SK-MEL-5 (cell line): ENCODE measurements at regions not wholly inside any gene's neighbourhood (a gene's known extent, or its start where the extent isn't known, plus 50 kb on each side); places are given as distances from the start of the nearest gene placed in this dataset.

ENCODE experiments used
- DNase-seq: peaks from one replicate; pipeline ENCODE4 v3.0.0-alpha.2; 2016; ENCODE audit warnings: low read depth, low spot score
- in situ Hi-C: cut with HindIII; loops from 2 replicates; pipeline ENCODE4 v1.10.0; 2016; ENCODE audit warnings: low sequenced_read_pairs, high pct_unique_total_duplicates, low pct_unique_long_range_greater_than_20kb

DNA sequence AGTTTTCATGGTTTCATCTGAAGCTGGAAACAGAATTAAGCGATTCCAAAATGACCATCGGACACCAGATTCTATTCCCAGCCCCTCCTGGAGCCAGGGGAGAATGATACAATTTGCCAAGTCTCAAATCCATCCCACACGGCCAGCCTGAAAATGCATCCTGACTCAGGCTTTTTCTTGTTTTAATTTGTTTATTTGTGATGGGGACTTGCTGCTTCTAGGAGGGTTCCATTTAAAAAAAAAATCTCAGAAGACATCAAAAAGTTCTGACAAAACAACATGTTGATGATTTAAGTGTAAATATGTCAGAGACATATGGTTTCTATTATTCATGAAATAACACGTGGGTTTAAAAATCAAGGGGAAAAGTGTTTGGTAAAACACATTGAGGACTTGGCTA lies 173.2 kb downstream of the GAS1 start:
- no peak for DNase-seq
- in situ Hi-C loops = no loop called here

DNA sequence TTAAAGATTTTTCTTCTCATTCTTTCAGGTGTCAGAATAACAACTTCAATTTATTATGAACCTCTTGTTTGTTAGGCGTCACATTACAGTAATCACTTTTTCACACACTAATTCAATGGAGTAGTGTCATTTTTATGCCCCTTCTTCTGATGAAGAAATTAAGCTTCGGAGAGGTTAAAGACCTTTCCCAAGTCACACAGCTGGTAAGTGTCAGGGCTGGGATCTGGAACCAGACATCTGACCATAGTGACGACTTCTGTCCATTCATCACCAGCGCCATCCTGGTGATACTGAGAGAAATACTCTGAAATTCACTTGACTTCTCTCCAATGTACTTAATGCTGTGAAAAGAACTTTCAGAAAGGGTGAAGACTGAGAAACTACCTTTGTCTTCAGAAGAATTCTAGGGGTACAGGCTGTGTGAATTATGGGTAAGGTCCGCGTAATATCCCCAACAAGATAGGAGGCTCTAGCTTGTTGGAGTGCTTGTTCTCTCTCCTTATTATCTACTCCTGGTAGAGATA lies 173.8 kb downstream of the GAS1 start:
- no peak for DNase-seq
- in situ Hi-C loops = no loop called here

DNA sequence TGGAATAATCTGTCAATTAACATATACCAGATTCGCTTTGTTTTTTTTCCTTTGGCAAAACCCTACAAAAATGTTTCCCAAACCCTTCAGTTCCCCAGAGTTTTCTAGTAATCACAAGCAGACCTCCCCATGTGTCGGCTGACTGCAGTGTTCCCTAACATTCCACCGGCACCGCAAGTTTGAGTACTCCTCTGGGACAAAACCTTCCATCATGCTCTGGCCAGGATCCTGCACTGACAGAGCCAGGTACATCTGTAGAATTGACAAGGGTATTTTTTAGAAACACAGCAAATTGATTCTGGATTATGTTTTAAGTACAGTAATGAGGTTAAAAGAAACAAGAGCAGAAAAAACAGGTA lies 174.7 kb downstream of the GAS1 start:
- in situ Hi-C loops = no loop called here
- DNase-seq = no peak

DNA sequence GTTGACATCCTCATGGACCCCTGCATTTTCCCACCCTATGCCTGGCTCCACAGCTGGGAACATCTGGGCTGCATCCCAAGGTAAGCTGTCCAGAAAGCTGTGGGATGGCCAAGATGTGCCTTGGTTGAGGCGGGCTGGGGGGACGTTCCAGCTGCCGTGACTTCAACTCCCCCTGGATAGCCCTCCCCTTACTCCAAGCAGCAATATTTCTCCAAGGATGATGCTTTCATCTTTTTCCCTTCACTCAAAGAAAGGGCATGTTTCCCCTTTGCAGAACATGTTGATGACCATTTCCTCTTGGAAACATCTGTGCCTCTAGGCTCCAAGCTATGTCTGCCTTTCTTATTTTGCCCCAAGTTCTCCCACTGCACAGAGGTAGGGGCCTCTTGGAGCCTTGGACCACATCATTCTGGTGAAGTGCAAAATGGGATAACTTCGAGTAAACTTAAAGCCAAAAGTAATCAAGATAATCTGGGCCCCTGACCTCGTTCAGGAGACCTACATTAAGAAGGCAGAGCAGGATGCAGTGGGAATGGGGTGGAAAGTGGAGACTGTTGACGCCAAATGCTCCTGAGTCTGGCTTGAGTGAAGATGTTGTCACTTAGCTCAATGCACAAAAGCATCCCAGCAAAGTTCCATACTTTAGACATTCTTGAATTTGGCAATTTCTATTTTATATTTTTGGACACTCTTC lies 175.2 kb downstream of the GAS1 start:
- in situ Hi-C loops = no loop called here
- no peak for DNase-seq

DNA sequence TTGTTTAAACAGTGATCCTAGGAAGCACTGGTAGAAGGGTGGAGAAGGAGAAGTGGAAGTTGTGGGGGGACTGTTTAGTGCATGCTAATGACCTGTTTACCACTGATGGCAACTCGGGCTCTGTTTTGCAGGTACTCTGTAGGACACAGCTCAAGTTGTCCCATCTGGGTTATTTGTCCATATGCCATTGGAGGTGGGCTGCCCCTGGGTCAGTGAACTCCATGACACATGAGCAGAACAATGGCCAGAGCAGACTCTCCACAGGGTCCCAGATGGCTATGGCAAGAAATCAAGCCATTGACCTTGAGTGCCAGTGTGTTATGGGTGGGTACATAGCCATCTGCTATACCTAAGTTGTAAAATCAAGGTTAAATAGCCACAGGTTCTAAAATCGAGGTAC lies 175.9 kb downstream of the GAS1 start:
- in situ Hi-C loops = no loop called here
- DNase-seq = no peak

DNA sequence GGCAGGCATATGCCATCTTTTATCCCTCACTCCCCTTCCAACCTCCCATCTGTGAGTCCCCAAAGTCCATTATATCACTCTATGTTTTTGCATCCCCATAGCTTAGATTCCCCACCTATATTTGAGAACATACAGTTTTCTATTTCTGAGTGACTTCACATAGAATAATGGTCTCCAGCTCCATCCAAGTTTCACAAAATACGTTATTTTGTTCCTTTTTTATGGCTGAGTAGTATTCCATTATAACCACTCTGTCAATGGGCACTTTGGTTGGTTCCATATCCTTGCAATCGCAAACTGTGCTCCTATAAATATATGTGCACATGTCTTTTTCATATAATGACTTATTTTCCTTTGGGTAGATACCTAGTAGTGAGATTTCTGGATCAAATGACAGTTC lies 178.6 kb downstream of the GAS1 start:
- no peak for DNase-seq
- in situ Hi-C loops = no loop called here

DNA sequence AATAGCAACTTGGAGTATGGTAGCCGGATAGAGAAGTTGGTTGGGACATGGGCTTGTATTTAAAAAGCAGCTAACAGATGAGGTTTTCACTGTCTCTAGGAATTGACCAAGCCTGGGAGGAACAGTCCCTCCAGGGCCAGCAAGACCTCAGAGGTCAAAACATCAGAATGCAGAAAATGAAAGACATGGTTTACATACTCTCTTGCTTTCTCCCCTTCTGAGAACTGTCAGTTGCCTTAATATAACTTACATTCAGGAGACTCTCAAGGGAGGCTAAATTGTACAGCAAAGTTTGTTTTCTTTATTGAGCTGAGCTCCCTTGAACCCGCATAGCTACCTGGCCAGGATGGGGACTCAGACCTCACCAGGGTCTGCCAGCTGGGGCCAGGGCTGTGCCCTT lies 179.3 kb downstream of the GAS1 start:
- DNase-seq = no peak
- in situ Hi-C loops = no loop called here

DNA sequence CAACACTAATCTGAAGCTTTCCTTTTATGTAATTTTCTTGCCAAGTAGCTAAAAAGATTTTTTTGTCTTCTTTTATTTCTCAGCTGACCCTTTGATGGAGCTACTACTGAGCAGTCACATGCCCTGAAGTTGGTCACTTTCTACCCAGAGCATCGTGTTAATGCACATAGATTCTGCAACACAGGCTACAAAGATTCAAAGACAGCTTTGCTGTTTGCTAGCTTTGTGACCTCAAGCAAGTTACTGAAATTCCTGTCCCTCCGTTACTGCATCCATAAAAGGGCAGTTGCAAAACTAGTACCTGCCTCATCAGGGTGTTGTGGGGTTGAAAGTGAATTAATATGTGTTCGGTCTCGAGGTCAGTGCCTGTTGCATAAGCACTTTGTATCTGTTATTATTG lies 179.9 kb downstream of the GAS1 start:
- in situ Hi-C loops = no loop called here
- DNase-seq = peak; percentile 68

DNA sequence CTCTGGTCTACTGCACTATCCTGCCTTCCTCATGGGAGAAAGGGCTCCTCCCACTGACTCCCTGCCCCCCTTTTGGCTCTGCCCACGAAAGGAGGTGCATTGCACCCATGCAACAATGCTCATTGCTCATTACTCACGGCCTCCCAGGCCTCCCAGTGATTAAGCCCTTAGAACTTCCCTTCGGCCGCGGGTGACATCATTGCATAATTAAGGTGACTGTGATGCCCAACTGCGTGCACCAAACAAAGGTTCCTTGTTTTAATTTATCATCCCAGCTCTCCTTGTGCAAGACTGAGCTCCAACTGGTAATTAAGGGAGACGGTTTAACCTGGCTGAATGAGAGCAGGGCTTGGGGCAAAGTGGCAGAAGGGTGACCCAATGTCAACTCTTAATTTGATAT lies 180.4 kb downstream of the GAS1 start:
- DNase-seq = peak; percentile 97
- in situ Hi-C loops = no loop called here

DNA sequence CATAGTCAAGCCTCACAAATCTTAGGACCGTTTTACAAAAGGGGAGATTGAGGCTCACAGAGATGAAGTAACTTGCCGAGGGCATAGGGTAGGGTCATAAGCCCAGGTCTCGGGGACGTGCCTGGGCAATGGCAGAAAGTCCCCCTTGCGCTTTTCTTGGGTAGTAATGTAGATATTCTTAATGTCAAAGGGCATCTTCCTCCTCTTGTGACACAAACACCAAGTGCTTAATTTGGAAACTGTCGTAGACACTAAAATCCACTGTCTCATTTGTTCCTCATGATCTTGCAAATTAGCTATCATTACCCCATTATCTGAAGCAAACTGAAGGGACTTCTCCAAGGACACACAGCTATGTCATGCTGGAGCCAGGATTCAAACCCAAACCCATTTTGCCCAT lies 180.8 kb downstream of the GAS1 start:
- DNase-seq = no peak
- in situ Hi-C loops = no loop called here

DNA sequence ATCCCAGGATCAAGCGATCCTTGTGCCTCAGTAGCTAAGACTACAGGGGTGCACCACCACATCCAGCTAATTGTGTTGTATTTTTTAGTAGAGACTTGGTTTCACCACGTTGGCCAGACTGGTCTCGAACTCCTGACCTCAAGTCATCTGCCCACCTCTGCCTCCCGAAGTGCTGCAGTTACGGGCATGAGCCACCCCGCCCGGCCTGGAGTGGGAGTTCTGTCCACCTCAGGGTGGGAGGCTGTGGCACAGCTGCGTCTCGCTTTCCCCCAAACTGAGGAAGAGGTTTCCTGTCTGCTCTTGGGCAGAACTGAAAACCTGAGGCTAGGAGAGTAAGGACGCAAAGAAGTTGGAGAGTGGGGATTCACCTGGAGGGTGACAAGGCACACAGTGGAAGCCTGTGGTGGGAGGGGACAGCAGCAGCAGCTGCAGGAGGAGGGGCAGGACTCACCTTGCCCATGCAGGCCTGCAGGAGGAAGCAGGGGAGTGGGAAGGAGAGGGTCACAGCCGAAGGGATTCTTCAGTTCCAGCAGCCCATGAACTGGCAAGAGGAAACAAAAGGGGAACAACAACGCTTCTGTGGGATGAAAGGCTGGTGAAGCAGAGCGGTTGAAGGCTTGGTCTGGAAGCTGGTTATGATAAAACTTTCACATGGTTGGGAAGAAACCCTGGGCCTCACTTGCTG lies 181.4 kb downstream of the GAS1 start:
- in situ Hi-C loops = no loop called here
- DNase-seq = no peak

DNA sequence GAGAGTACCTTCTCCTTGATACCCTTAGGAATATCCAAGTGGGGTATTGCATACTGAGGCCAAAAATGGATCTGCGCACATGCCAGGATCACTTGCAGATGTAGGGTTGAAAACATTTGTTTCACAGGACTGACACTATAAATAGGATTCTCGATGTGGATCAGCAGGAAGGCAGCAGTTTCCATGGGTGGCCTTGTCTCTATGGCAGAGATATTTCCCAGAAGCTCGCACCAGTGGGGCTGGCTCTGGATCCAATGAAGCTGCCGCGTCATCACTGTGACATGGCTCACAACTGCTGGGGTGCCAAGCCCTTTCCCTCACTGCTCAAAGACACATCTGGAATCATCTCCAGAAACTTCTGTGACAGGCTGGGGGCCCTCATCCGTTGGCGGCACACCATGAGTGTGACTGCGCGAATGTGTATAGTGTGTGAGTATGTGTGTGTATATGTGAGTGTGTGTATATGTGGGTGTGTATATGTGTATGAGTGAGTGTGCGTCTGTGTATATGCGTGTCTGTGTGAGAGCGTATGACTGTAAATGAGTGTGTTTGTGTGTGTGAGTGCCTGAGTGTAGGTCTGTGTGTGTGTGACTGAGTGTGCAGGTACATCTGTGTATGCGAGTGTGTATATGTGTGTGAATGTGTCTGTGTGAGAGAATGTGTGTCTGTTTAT lies 182.5 kb downstream of the GAS1 start:
- DNase-seq = no peak
- in situ Hi-C loops = no loop called here

DNA sequence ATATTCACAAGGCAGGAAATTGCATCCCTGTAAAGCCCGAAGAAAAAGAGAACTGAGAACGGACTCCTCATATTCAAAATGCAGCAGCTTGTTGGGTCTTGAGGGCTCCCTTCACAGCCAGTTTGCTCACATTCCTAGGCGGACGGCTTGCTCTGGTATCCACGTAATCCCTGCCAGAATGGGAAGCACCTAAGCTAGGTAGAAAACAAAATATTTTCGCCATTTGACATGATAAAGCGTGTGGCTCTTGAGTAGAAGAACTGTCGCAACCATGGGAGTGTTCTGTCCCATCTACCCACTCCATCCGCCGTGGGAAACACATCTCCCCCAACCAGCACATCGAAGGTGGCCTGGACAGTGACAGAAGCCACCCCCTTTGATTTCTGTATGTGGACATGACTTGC lies 183.1 kb downstream of the GAS1 start:
- in situ Hi-C loops = no loop called here
- no peak for DNase-seq

DNA sequence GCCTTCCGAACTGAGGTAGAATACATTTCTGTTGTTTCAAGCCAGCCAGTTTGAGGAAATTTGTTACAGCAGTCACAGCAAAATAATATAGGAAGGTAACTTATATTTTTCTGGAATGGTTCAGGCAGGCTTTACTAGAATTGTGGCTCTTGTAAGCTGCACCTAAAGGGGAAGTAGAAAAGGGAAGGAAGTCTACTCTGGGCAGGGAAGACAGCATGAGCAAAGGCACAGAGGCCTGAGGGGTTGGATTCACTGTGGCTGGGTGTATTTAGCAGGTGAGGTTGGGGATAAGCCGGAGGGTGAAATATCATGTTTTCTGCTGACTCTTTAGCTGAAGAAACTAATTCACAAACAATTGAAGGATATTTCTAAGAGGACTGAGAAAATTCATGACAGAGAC lies 183.5 kb downstream of the GAS1 start:
- DNase-seq = no peak
- in situ Hi-C loops = no loop called here

DNA sequence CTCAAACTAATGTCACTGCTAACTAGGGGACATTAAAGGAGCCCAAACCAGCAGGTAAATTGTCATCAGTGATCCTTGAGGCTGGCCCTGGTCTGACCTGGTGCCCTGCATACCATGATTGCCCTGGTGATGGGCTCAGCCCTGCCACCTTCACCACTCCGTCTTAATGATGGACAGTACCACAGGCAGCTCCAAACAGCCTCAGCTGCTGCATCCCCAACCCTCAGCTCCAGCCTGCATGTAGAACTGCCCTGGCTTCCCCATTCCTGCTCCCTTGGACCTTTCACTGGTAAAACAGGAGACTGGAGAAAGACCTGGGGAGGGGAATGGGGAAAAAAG lies 190.0 kb downstream of the GAS1 start:
- in situ Hi-C loops = no loop called here
- DNase-seq = no peak

DNA sequence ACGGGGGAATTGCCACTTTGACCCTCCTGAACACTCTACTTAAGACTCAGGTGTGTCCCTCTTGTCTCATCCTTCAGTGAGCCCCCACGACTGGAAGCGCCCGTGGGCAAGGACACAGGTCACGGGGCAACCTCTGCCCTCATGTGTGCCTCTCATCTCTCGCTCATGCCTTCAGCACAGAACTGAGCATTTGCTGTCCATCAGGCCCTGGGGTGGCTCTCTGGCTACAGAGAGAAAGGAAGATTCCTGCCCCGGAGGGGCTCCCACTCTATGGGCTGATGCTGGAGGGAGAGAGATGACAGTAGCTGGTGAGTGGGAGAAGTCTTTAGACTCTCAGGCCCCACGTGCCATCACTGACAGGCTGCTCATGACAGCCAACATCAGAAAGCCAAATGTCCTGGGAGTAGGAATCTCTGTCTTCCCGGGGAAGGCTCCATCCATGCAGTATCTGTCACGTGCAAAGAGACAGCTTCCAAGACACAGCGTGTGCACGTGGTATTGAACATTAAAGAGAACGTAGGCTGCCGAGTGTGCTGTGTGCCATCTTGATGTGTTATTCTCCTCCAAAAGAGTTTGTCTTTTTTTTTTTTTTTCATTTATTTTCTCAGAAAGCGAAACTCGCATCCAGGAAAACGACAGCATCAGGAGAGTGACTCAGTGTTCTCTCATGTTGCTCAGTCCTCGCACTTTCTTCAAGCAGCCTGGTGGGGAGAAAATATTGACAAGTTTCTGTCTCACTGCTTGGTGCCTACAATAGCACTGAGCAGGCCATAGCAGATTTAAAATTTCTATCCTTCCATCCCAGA lies 190.5 kb downstream of the GAS1 start:
- in situ Hi-C loops = no loop called here
- DNase-seq = no peak

DNA sequence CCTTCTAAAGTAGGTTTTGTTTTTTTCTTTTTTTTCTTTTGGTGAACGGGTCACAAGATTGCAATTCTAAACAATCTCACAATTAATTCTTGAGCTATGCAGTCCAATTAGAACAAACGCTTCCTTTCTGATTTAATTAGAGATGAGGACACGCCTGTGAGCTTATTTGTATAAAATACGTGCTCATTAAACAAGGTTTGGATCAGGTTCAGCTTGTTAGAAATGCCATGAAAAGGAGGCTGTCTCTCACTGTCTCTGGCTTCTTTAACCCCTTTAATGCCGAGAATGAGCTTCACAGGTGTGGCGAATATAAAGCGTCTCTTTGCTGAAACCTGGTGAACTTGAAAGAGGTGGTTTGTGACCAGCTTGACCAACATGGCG lies 191.8 kb downstream of the GAS1 start:
- DNase-seq = no peak
- in situ Hi-C loops = no loop called here
